Liver (tissue), 3 donors: ENCODE measurements at regions not wholly inside any gene's neighbourhood (a gene's known extent, or its start where the extent isn't known, plus 50 kb on each side); places are given as distances from the start of the nearest gene placed in this dataset.

ENCODE experiments used
- EGR1 ChIP-seq, 2 donors: IDR thresholded peaks; 2 replicates each; pipeline ENCODE4 v1.6.1; 2016 to 2018; ENCODE audit warnings: antibody characterized with exemption in 2 of 2, low read depth in 2 of 2
- FOXA1 ChIP-seq: IDR thresholded peaks from 2 replicates; pipeline ENCODE4 v1.6.1; 2016; ENCODE audit warnings: antibody characterized with exemption
- FOXA2 ChIP-seq: IDR thresholded peaks from 2 replicates; pipeline ENCODE4 v1.6.1; 2016; ENCODE audit warnings: antibody characterized with exemption
- HNF4A ChIP-seq, 2 donors: conservative IDR thresholded peaks; 2 replicates each; pipeline ENCODE4 v1.6.1; 2016; ENCODE audit warnings: antibody characterized with exemption in 2 of 2, mild to moderate bottlenecking in 2 of 2
- HNF4G ChIP-seq: IDR thresholded peaks from 2 replicates; pipeline ENCODE4 v1.6.1; 2016; ENCODE audit warnings: antibody characterized with exemption
- JUND ChIP-seq, 2 donors: IDR thresholded peaks; 2 replicates each; pipeline ENCODE4 v1.6.1; 2016; ENCODE audit warnings: antibody characterized with exemption in 2 of 2
- RAD21 ChIP-seq, 2 donors: IDR thresholded peaks; 2 replicates each; pipeline ENCODE4 v1.6.1; 2016; ENCODE audit warnings: antibody characterized with exemption in 2 of 2, mild to moderate bottlenecking in 2 of 2
- RXRA ChIP-seq, 2 donors: IDR thresholded peaks; 2 replicates each; pipeline ENCODE4 v1.6.1; 2017 to 2018; ENCODE audit warnings: antibody characterized with exemption in 2 of 2, mild to moderate bottlenecking in 1 of 2
- SP1 ChIP-seq: IDR thresholded peaks from 2 replicates; pipeline ENCODE4 v1.6.1; 2018; ENCODE audit warnings: antibody characterized with exemption, mild to moderate bottlenecking
- TF ChIP-seq, protein P1 (sequence below): fragments of 150-350 bp; IDR thresholded peaks from 2 replicates; pipeline ENCODE4 v1.5.1; 2017; ENCODE audit warnings: improper control_type of control experiment, low read depth, low read length; ENCODE audit not compliant: missing input control
- TF ChIP-seq, protein P2 (sequence below): IDR thresholded peaks from 2 replicates; pipeline ENCODE4 v1.6.1; 2016; ENCODE audit warnings: antibody characterized with exemption
- TF ChIP-seq, protein P3 (sequence below): IDR thresholded peaks from 2 replicates; pipeline ENCODE4 v1.6.1; 2016; ENCODE audit warnings: antibody characterized with exemption, mild to moderate bottlenecking
- TF ChIP-seq, protein P4 (sequence below): IDR thresholded peaks from 2 replicates; pipeline ENCODE4 v1.6.1; 2016; ENCODE audit warnings: antibody characterized with exemption
- TF ChIP-seq, protein P5 (sequence below): IDR thresholded peaks from 2 replicates; pipeline ENCODE4 v1.6.1; 2016; ENCODE audit warnings: antibody characterized with exemption
- donor health status: healthy.
- donor health status: healthy.

DNA sequence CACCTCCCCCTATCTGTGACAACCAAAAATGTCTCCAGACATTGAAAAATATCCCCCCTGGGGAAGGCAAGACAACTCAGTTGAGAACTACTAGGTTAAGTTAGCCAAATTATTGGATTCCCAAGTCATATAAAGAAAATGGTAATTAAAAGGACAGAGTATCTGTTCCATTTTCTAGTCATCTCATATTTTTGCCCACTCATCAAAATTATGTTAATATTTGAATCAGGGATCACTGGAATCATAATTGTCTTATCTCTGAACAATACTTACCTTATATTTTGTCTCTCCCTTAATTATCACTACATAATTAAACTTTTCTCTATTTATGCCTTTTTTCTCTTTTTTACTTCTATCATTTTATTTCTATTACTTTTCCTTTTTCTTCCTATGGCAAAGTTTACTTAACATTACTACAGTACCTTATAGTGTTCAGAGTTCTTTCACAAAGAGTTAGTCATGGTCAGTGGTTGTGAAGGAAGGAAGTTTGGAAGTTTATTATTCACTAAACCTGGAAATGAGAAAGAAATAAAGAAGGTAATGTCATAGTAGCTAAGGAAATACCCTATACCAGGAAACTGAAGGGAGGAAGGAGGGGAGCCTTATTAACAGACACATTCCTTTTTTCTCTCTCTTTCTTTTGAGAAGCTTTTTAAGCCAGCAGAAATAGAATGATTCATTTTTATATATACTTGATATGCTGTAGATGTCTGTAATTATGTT, 332.9 kb downstream of the COL12A1 start:
- TF ChIP-seq, protein P1, sequence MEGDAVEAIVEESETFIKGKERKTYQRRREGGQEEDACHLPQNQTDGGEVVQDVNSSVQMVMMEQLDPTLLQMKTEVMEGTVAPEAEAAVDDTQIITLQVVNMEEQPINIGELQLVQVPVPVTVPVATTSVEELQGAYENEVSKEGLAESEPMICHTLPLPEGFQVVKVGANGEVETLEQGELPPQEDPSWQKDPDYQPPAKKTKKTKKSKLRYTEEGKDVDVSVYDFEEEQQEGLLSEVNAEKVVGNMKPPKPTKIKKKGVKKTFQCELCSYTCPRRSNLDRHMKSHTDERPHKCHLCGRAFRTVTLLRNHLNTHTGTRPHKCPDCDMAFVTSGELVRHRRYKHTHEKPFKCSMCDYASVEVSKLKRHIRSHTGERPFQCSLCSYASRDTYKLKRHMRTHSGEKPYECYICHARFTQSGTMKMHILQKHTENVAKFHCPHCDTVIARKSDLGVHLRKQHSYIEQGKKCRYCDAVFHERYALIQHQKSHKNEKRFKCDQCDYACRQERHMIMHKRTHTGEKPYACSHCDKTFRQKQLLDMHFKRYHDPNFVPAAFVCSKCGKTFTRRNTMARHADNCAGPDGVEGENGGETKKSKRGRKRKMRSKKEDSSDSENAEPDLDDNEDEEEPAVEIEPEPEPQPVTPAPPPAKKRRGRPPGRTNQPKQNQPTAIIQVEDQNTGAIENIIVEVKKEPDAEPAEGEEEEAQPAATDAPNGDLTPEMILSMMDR, result no peak
- TF ChIP-seq EGR1 (IDR thresholded peaks at IDR 0.05; ENCODE audit: low read depth in 2 of 2), result no peak
- TF ChIP-seq, protein P2, sequence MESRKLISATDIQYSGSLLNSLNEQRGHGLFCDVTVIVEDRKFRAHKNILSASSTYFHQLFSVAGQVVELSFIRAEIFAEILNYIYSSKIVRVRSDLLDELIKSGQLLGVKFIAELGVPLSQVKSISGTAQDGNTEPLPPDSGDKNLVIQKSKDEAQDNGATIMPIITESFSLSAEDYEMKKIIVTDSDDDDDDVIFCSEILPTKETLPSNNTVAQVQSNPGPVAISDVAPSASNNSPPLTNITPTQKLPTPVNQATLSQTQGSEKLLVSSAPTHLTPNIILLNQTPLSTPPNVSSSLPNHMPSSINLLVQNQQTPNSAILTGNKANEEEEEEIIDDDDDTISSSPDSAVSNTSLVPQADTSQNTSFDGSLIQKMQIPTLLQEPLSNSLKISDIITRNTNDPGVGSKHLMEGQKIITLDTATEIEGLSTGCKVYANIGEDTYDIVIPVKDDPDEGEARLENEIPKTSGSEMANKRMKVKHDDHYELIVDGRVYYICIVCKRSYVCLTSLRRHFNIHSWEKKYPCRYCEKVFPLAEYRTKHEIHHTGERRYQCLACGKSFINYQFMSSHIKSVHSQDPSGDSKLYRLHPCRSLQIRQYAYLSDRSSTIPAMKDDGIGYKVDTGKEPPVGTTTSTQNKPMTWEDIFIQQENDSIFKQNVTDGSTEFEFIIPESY, result no peak
- no peak for TF ChIP-seq RAD21 (IDR thresholded peaks at IDR 0.05)
- TF ChIP-seq SP1, result no peak
- no peak for TF ChIP-seq HNF4G
- TF ChIP-seq, protein P3, sequence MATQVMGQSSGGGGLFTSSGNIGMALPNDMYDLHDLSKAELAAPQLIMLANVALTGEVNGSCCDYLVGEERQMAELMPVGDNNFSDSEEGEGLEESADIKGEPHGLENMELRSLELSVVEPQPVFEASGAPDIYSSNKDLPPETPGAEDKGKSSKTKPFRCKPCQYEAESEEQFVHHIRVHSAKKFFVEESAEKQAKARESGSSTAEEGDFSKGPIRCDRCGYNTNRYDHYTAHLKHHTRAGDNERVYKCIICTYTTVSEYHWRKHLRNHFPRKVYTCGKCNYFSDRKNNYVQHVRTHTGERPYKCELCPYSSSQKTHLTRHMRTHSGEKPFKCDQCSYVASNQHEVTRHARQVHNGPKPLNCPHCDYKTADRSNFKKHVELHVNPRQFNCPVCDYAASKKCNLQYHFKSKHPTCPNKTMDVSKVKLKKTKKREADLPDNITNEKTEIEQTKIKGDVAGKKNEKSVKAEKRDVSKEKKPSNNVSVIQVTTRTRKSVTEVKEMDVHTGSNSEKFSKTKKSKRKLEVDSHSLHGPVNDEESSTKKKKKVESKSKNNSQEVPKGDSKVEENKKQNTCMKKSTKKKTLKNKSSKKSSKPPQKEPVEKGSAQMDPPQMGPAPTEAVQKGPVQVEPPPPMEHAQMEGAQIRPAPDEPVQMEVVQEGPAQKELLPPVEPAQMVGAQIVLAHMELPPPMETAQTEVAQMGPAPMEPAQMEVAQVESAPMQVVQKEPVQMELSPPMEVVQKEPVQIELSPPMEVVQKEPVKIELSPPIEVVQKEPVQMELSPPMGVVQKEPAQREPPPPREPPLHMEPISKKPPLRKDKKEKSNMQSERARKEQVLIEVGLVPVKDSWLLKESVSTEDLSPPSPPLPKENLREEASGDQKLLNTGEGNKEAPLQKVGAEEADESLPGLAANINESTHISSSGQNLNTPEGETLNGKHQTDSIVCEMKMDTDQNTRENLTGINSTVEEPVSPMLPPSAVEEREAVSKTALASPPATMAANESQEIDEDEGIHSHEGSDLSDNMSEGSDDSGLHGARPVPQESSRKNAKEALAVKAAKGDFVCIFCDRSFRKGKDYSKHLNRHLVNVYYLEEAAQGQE, result no peak
- no peak for TF ChIP-seq FOXA2
- TF ChIP-seq, protein P4, sequence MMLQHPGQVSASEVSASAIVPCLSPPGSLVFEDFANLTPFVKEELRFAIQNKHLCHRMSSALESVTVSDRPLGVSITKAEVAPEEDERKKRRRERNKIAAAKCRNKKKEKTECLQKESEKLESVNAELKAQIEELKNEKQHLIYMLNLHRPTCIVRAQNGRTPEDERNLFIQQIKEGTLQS, result no peak
- no peak for TF ChIP-seq JUND (IDR thresholded peaks at IDR 0.05)
- TF ChIP-seq RXRA (IDR thresholded peaks at IDR 0.05), result no peak
- TF ChIP-seq, protein P5, sequence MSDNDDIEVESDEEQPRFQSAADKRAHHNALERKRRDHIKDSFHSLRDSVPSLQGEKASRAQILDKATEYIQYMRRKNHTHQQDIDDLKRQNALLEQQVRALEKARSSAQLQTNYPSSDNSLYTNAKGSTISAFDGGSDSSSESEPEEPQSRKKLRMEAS, result no peak
- TF ChIP-seq HNF4A (conservative IDR thresholded peaks at IDR 0.05), result no peak
- TF ChIP-seq FOXA1, result no peak
